Activated CD4-positive, alpha-beta T cell treated with anti-CD3 and anti-CD28 coated beads, Interleukin-2, amount 50 U/mL, for 4 hours (primary cell): ENCODE measurements at regions not wholly inside any gene's neighbourhood (a gene's known extent, or its start where the extent isn't known, plus 50 kb on each side); places are given as distances from the start of the nearest gene placed in this dataset.

ENCODE experiments used
- DNase-seq, 2 experiments: peaks; one replicate each; pipeline ENCODE4 v3.0.0-alpha.2; 2020

DNA sequence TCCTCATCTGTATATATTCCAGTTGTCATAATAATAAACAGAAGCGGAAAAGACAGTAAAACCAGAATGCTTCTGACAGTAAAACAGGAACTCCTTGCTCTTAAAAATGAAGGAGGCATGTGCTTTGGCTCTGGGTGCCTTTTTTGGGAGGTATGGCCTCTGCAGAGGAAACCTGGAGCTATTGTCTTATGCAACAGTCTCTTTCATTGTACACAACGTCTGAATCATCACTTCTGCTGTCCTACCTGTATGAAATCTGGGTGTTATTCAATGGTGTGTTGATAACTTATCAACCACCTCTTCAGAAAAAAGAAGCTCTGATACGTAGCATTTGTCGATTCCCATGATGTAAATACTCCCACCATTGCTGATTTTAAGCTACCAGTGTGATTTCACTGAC is 64.8 kb downstream of the CDCA7 start:
- DNase-seq: no peak

DNA sequence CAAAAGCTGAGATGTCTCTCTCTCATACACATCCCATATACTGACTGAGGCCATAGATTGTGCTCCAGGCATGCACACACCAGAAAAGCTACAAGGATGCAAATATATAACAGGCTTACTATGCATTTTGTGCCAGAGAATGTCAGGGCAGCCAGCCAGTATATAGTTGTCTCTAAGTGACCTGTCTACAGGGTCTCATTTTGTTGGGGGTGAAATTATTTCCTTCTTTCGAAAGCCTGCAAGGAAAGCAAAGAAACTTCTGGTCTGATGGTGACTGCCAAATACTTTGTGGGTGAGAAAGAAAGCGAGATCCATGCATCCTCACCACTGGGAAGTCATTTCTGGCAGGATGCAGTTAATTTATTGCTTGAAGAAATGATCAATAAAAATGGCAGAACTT is 70.2 kb downstream of the CDCA7 start:
- DNase-seq: no peak

DNA sequence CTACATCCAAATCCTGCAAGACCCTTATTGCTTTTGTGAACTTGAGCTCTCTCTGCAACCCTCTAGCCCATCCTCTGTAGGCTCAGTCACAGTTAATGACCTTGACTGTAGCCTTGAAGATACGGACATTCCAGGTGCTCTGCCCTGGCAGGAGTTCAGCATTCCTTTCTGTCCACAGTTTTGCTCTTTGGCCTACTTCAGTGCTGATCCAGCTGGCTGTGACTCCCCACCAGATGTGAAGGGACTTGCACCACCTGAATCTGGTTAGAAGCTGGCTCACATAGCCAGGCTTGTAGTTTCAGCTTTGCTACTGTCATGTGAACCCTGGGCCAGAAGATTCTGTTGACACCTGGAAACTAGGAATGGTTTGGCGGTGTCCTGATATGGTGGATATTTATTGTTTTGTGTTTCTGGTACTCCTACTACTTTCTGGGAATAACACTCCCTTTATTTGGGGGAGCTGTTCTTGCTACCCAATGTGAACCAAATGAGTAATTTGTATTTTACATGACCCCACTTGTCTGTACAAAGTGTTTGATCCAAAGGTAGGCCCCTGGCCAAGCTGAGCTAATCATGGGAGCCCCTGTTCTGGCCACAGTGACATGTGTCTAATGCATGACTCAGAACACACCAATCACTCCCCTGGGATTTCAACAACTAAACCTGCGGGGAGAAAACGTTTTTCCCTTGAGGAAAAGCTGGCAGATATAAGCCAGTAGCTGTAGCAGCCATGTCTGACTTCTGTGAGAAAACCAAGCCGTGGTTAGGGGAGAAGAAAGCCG is 73.4 kb downstream of the CDCA7 start:
- no peak for DNase-seq

DNA sequence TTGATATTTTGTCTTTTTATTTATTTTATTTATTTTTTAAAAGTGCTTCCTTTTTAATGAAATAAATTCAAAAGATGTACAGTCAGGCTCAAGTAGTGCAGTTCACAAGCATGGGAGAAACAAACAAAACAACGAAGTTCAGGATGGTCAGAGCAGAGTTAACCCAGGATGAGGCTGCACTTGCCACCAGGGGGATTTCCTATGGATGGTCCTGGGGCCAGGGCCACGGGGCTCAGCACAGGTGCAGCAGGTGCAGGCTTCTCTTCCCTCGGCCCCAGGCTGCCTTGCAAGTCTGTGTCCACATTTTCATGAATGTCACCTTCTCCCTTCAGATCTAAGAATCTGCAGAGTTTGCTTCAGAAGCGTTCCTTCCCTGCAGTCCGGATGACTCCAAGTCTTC is 76.5 kb downstream of the CDCA7 start:
- DNase-seq: no peak

DNA sequence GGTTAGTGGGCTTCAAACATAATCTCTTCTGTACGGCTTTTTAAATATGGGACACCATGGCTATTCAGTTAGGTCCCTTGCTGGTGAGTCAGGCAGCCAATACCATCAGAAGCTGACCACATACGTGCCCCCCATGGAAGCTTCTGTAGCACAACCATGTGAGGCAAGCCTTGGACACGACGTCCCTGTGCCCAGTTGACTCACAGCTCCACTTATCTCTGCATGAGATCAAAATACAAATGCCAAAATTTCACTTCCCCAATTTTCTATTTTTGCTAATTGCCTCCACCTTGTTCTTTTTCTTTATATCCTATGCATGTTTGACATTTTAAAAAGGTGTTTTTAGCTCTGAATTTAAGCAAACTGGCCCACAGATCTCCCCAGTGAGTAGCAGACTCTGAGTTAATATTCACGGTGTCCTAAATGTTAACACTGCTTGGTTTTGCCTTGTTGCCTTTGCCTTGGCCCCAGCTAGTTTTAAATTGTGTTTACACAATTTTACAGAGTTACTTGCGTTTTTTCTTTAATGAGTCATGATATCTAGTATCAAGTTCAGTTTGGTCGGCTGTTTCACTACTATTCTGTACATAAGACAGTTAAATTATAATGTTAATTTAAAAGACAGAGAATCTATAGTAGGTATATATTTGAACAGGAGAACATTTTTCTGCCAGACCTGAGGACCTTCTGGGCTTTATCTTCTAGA is 77.5 kb downstream of the CDCA7 start:
- no peak for DNase-seq

DNA sequence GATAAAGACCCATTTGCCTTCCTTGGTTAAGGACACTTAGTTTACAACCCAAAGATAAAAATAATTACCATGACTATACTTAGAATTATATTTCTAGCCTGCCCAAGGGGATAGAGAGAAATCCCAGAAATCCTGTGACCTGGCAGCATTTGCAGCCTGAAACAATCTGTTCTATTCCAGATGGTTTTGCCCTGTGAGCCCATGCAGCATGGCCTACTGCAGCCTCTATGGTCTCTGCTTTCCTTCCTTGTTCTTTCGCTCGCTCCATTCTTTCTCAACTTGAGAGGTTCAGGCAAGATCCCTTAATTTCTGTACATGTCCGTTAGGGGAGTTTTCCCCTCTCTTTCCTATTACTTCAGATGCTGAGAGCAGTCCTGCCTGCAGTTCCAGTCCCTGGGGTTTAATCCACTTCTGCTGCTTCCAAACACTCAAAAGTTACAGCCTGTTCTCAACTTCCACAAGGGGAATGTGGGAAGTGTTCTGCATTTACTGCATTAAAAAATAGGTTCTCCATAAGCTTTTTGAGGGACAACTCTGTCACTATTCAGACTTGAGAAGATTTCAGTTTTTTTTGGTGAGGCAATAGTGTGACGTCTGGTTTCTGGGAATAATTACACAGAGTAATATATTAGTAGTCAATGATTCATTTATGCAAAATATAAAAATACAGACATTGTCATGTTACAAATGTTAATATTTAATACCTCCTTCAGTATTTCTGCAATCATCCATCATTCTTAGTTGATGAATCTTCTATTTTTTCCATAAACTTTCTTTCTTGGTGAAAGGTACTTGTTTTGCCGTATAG is 80.3 kb downstream of the CDCA7 start:
- no peak for DNase-seq

DNA sequence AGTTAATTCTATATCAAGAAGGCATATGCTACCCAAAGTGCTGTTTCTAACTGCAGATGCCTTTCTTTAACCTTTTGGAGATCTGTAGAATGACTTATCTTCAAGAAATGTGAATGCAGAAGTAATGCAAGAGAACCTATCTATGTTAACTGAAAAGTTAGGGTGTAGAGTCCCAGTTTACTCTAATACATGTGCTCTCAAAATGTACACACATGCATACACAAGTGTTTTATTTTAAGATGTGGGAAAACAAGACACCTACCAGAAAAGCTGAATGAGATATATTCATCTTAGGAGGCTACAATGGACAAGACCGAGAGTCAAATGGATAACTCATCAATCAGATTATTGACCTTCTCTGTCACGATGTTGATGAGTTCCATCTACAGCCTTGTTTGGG is 80.9 kb downstream of the CDCA7 start:
- DNase-seq: no peak

DNA sequence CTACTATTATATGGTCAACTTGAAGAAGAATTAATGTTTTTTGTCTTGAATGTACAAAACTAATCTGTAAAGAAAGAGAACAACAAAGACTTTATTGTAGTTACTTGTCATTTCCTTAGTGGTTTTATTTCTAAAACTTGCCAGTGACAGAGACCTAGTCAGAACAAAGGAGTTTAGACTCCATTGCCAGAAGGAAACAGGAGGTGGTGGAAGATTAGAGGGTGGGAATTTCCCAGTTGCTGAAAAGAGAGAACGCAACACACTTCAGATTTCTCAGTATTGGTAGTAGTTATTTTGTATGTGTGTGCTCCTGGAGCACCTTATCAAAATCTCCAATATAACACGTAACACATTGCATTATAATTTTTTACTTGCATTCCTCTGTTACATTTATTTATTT is 81.4 kb downstream of the CDCA7 start:
- no peak for DNase-seq

DNA sequence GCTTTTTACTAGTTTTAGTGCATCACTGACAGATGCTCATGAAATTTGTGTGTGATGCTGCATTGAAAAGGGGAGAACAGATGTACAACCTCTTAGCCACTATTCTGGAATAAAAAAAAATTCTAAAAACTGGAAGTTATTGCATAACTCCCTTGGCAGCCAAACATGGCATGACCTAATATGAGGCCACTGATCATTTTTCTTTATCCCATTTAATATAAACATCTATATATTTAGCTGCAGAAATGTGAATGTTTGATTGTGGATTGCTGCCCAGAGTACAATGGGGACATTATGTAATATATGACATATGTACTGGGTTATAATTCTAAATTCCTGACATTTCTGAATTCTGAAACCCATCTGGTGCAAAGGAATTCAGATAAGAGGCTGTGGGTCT is 86.5 kb downstream of the CDCA7 start:
- DNase-seq: no peak

DNA sequence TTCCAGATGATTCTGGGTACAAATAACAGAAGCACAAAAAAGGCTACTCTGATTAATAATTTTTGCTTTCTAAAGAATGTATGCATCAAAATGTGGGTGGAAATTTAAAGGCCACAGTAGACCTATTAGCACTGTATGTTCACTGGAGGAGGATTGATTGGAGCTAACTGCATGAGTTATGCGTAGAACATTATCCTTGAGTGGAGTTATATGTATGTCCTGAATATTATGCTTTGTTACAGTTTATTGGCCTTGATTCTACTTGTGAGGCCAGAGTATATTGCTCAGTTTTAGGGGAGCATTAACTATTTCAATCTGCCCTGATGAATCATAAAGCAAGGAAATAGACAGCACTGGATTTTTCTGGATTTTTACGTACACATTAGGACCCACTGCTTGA is 87.9 kb downstream of the CDCA7 start:
- no peak for DNase-seq

DNA sequence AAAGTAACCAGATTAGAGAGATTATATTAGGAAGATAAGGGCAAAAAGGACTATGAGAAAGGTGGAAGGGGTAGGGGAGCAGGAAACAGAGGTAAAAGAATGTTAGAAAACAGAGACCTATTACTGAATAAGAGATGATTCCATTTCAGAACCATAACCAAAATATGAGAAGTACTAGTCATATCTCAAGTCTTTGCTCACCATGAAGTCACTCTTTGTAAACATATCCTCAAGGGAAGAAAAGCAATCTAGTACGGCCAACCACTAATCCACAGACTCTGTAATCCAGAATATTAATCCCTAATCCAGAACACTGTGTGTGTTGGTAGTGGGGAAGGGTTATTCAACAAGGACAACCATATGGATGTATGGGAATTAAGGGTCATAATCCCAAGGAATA is 92.0 kb downstream of the CDCA7 start:
- DNase-seq: no peak

DNA sequence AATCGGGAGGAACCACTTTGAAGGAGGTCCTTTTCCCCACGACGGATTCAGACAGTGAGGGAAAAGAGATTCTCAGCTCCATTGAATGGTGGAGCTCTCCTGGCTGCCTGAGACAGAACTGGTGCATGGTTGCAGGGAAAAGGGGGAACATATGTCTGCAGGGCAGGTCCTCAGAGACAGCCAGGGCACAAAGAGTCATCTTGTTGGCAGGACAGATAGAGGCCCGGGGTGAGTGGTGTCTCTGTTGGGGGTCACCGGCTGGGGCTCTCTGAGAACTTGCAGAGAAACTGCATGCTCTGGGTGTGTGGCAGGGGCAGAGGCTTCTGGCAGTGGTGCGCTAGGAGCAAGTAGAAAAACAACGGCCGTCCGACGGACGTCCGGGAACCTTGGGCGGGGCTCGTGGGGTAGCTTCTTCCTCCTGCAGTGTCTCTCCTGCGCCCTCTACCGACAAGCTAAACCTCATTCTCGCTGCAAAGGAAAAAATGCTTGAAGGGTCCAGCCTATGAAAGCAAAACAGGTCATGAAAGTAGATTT is 94.3 kb downstream of the CDCA7 start:
- peak; percentile 38 to 48 for DNase-seq

DNA sequence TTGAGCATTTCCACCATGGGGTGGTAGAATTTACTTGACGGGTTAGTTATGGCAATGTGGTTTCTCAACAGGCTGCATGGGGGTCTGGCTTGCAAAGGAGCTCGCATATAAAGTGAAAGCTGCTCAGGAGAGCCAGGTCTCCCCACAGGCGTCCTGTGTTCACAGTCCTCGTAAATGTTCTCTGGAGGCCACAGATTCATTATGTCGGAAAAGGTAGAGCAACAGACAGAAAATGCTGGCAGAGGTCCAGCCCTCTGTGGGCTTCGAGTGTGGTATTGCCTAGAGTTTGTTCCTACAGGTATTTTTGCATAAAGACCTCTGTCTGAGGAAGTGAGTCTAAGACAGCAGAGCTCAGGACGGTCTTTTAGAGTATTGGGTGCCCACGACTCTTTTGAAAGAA is 96.4 kb downstream of the CDCA7 start:
- DNase-seq: no peak

DNA sequence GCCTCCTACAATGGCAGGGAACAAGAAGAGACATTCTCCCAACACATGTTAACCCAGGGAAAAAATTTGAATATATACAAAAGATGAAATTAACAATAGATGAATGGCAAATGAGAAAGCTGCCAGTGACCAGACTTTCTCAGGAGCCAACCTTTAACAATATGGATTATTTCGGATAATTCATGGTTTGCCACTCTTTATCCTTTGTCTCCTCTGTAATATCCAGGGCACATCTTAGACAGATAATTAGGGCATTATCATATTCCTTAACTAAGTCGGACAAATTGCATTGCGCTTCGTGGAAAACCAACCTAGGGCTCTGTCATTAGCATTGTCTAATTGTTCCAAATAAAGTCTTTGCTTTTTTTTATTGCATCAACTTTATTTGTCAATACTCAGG is 97.3 kb downstream of the CDCA7 start:
- no peak for DNase-seq

DNA sequence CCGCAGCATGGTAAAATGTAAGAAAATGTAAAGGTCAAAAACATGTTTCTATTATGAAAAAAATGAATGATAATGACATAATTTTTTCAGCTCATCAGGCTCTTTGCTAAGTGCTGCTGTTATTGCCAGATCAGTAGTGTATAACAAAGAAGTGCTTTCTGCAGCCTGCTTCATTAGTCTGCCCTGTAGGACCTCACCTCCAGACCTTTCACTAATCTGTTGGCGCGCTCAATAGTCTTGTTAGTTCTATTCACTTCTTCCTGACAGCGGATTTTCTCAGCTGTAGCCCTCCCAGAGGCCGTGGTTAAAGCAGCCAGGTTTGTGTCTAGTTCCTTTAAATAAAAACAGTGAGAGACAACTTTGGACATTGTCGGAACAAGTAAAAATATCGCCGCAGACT is 97.7 kb downstream of the CDCA7 start:
- DNase-seq: no peak

DNA sequence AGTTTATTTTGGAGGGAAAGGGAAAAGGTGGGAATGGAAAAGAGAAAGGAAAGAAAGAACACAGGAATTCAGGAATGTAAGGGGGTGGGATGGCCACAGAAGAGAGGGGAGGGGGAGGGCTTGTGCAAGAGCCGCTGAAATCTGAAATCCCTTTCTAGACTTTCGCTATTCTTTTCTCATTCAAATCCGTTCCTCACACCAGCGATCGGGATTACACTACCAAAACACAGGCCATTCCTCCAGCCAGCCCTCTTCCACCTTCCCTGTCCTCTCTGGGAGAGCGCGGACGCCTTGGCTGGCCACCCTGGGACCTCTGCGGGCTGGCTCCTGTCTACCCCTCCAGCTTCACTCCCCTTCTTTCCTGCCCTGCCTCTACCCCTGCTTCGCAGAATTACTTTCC is 102.3 kb downstream of the CDCA7 start:
- DNase-seq: no peak

DNA sequence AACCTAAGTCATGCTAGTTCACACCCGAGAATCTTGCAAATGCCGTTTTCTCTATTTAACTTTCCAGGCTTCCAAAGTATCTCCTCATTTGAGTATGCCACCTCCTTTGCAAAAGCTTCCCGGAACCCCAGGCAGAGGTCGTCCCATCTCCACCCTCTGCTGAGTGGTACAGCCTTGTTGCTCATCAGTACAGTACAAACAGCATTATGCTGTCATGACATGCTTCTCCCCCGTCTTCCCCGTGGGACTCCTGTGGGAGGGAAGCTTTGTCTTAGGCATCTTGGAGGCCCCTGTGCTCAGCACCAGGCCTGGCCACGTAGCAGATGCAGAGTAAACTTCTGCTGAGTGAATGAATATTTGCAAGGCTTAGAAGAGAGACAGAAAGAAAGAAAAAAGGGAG is 102.7 kb downstream of the CDCA7 start:
- DNase-seq: no peak

DNA sequence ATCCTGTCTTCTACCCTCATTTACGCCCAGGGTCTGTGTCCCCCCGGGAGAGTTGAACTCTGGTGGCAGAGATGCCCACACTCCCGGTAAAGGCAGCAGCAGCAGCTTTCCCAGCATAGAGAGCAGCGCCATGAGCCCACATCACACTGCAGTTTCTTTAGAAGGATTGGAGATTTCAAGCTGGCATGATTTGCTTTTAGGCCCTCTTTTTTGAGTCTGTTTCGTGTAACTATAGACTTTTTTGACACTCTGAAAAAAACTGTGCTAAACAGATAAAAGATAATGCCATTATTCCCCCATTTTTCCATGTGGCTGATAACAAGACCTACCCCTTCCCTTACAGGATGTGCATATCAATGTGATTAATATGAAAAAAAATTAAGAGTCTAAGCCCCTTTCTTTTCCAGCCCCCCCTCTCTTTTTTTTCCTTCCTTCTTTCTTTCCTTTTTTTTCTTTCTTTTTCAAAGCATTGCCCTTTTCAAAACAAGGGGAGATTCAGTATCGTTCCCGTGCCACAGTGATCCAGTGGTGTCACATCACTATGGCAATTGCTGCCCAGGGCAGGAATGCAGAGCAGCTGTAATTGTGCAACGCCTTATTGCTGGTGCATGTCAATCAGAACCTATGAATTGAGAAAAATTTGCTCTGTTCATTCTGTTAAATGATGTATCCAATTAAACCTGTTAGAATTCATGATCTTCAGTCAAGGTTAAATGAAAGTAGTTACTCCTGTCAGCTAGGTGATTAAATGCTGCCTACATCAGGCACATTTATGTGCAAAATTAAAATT is 104.5 kb downstream of the CDCA7 start:
- DNase-seq: no peak

DNA sequence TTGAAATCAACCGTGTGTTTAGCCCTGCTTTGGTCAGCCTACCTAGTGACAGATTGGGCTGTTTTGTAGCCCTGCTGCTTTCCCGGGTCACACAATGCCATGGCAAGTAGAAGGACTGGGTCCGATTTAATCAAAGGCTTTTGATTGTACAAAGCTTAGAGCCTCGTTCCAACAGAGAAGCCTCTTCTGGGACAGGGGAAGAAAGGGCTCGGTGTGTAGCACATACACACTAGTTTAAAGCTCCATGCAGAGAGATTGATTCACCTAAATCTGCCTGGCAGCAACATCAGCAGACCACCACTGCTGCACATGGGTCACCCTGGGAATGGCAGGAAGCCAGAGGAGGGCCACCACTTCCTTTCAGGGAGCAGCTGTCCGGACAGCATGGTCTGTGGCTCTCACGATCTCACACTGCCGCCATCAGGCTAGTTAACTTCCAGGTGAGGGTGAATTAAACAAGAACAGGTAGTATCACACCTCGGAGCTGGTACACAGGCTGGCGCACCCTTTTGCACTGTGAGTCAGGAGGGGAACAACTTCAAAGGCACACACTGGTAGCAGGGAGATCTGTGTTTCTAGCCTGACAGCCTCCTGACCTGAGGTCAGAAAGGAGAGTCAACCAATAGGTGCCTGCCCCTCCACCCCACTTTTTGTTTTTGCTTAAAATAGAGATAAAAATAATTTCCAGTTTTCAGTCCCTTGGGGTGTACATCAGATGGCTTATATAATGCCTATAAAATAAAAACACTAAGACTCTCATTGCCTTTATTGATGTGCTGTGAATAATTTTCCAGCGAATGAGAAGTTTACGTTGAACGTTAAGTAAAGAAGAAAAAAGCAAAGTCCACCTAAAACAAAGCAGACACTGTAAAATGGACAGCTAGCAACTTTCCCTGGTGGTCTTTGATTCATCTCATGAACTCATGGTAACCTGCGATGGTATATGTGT is 108.5 kb downstream of the CDCA7 start:
- DNase-seq: no peak

DNA sequence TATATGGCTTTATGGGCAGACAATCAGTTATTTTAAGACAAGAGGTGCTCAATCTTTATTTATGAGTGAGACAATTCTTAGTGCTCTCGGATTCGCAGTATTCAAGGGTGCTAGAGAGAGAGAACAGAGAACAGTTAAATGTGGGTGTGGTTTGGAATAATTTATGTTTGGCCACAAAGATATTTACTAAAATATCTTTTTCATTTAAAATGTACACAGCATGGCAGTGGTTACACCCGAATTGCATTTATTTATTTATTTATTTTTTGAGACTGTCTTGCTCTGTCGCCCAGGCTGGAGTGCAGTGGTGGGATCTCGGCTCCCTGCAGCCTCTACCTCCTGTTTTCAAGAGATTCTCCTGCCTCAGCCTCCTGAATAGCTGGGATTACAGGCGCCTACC is 109.2 kb downstream of the CDCA7 start:
- DNase-seq: no peak

DNA sequence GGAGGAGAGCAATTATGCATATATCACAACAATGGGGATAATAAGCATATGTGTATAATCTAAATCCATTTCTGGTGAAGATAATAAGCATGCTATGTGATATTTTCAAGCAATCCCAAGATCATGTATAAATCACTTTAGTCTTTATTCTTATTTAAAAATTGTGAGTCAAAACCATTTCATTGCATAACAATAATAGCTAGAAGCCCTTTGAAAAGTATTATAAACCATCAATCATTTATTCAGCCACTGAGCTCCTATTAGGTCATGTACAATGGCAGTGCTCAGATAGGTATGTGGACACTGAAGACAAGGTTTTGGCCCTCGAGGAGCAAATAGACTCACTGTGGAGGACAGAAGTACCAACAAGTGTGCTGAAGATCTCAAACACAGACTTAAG is 113.1 kb downstream of the CDCA7 start:
- no peak for DNase-seq
